Kidney epithelial cell (primary cell): ENCODE measurements at regions not wholly inside any gene's neighbourhood (a gene's known extent, or its start where the extent isn't known, plus 50 kb on each side); places are given as distances from the start of the nearest gene placed in this dataset.
A peak's percentile ranks its signal among the peaks of the same experiment; 100 is the strongest.
"Not testable (repeated sequence)": the region's sequence is repeated elsewhere in the genome, so short reads cannot be mapped to it uniquely, and the experiment has no call there.

Experiments used
- DNase-seq: peaks from one replicate; pipeline ENCODE4 v3.0.0-alpha.2; 2010; ENCODE audit warnings: low read depth
- H3K27me3 ChIP-seq: 2 replicates; pipeline ENCODE4 v1.6.0; 2011; ENCODE audit warnings: low read length; ENCODE audit not compliant: control insufficient read depth, insufficient read depth
- H3K36me3 ChIP-seq: 2 replicates; pipeline ENCODE4 v1.5.1; 2011; ENCODE audit warnings: low read length; ENCODE audit not compliant: control insufficient read depth, insufficient read depth
- H3K4me3 ChIP-seq: 2 replicates; pipeline ENCODE4 v1.5.1; 2011; ENCODE audit warnings: low read depth, mild to moderate bottlenecking, control low read depth, low read length
- CTCF ChIP-seq: IDR thresholded peaks from 2 replicates; pipeline ENCODE4 v1.5.1; 2011; ENCODE audit warnings: mild to moderate bottlenecking, moderate library complexity, low read length, control low read depth, inconsistent platforms; ENCODE audit not compliant: insufficient read depth, poor library complexity, severe bottlenecking

GRCh38 chr2:190005513-190005912 is 57.0 kb downstream of the MSTN start:
- no peak overlapping the region for H3K4me3 ChIP-seq
- no peak for TF ChIP-seq CTCF
- H3K27me3 ChIP-seq, result no peaks in the 10 kb centered on the region
- no peak for DNase-seq
- H3K36me3 ChIP-seq, result no peaks in the 10 kb centered on the region

DNA sequence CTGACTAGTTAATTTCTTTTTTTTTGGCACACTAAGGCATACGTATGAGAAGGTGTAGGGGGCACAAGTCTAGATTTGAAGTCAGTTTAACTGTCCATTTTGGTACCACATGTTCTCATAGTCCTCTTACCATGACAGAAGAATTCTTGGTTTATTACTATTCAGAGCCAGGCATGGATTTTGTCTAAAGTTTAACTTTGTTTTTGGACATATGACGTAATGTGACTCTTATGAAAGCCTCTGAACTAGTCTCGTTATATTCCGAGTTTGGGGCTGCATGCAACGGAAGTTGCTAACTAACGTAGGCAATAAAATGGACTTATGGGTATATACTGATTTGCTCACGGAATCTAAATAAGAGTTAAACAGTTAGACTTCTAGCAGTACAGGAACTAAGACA is 62.9 kb downstream of the MSTN start:
- Histone ChIP-seq H3K27me3 (no peaks in the 10 kb centered on the region), H3K36me3 (no peaks in the 10 kb centered on the region), H3K4me3 (no peak overlapping the region)
- no peak for TF ChIP-seq CTCF
- no peak for DNase-seq

DNA sequence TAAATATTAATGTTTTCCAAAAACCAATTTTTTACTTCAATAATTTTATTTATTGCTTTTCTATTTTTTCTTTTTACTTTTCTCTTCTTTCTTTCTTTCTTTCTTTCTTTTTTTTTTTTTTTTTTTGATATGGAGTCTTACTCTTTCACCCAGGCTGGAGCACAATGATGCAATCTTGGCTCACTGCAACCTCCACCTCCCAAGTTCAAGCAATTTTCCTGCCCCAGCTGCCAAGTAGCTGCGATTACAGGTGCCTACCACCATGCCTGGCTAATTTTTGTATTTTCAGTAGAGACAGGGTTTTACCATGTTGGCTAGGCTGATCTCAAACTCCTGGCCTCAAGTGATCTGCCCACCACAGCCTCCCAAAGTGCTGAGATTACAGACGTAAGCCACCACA is 63.9 kb downstream of the MSTN start:
- H3K4me3 ChIP-seq, DNase-seq, H3K27me3 ChIP-seq, H3K36me3 ChIP-seq: not testable (repeated sequence)

DNA sequence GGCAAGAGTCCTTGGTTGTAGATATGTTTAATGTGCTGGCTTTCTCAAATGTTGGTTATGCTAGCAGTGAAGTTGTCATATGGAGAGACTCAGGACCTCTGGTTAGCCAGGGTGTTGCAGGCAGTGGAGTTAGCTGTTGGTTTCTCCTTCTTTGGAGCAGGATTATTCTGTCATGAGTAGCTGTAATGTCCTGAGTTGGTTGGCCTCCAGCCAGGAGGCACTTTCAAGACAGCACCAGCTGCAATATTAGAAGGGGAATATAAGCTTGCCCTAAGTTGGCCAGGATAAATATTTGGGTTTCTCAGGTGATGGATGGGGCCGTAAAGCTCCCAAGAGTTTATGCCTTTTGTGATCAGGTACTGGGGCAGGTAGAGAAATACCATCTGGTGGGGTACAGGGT is 65.5 kb downstream of the MSTN start:
- Histone ChIP-seq H3K27me3 (no peaks in the 10 kb centered on the region), H3K36me3 (no peaks in the 10 kb centered on the region), H3K4me3 (no peak overlapping the region)
- DNase-seq, result no peak
- no peak for TF ChIP-seq CTCF

DNA sequence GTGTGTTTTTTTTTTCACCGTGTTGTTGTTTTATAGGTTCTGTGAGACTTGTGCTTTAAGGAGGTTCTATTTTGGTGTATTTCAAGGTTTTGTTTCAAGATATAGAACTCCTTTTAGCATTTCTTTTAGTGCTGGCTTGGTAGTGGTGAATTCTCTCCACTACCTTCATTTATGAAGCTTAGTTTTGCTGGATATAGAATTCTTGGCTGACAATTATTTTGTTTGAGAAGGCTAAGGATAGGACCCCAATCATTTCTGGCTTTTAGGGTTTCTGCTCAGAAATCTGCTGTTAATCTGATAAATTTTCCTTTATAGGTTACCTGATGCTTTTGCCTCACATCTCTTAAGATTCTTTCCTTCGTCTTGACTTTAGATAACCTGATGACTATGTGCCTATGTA is 66.8 kb downstream of the MSTN start:
- no peaks in the 10 kb centered on the region for H3K36me3 ChIP-seq
- H3K27me3 ChIP-seq, result no peaks in the 10 kb centered on the region
- no peak for TF ChIP-seq CTCF

DNA sequence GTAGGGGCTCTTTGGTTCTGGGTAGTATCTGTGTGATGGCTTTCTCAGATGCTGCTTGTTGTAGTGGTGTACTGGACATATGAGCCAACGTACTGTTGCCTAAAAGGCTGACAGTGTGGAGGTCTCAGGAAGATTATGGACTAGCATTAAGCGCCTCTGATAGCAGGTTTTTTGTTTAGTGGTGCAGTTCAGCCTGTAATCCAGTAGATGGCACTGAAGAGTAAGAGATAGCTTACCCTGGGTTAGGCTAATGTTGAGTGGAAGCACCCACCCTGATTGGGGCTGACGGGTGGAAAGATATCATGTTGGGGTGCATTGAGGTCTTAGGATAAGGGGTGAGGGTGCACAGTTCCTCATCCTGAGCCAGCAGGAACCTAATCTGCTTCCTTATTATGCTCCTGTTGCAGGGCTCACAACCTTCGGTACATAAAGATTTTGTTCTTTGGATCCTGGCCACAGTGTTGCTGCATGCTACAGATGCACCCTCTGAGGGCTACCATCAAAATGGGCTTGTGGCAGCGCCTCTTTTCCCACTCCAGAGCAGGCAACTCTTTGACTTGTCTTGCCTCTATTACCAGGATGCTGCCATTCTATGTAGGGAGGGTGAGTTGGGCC is 79.6 kb downstream of the MSTN start:
- Histone ChIP-seq H3K27me3 (no peaks in the 10 kb centered on the region), H3K4me3 (no peak overlapping the region), H3K36me3 (no peaks in the 10 kb centered on the region)
- DNase-seq, result no peak
- peak; percentile 22 for TF ChIP-seq CTCF

More for the DNA sequence above, 66.8 kb downstream of the MSTN start:
- H3K4me3 ChIP-seq, result no peak overlapping the region
- no peak for DNase-seq
